CD4-positive, CD25-positive, alpha-beta regulatory T cell (primary cell): ENCODE measurements at regions not wholly inside any gene's neighbourhood (a gene's known extent, or its start where the extent isn't known, plus 50 kb on each side); places are given as distances from the start of the nearest gene placed in this dataset.
"Not testable (repeated sequence)": the region's sequence is repeated elsewhere in the genome, so short reads cannot be mapped to it uniquely, and the experiment has no call there.

Source experiments
- ATAC-seq, 2 donors: fragments of 150-1000 bp; cut with Tn5 transposase; one replicate each; pipeline ENCODE4 v1.10.0; 2021; ENCODE audit warnings: low read depth in 2 of 2, moderate number of reproducible peaks in 2 of 2, moderate library complexity in 1 of 2
- DNase-seq, 3 donors: peaks; one replicate each; pipeline versions ENCODE4 v3.0.0 to v3.0.0-alpha.2; 2012 to 2022; ENCODE audit warnings: mixed read lengths in 1 of 3
- H3K27ac ChIP-seq: one replicate; pipeline ENCODE4 v1.7.0; 2013; ENCODE audit warnings: mild to moderate bottlenecking, low read length; ENCODE audit not compliant: insufficient read depth, poor library complexity, severe bottlenecking
- H3K27me3 ChIP-seq: one replicate; pipeline ENCODE4 v1.7.0; 2013; ENCODE audit warnings: low read length; ENCODE audit not compliant: control insufficient read depth, insufficient read depth
- H3K36me3 ChIP-seq: one replicate; pipeline ENCODE4 v1.7.0; 2013; ENCODE audit warnings: mild to moderate bottlenecking, low read length, moderate library complexity; ENCODE audit not compliant: control insufficient read depth, insufficient read depth
- H3K4me1 ChIP-seq: 2 replicates; pipeline ENCODE4 v1.7.0; 2013; ENCODE audit warnings: mild to moderate bottlenecking, low read length; ENCODE audit not compliant: insufficient read depth, control insufficient read depth, poor library complexity, severe bottlenecking
- H3K4me3 ChIP-seq: one replicate; pipeline ENCODE4 v1.7.0; 2013; ENCODE audit warnings: low read depth, mild to moderate bottlenecking, low read length, moderate library complexity
- H3K9me3 ChIP-seq, 2 experiments: 1 replicate in 1 of 2; 2 replicates in 1 of 2; pipeline ENCODE4 v1.7.0; 2013; ENCODE audit warnings: low read length in 2 of 2, mild to moderate bottlenecking in 1 of 2, moderate library complexity in 1 of 2; ENCODE audit not compliant: control insufficient read depth in 2 of 2
- H3K27ac Mint-ChIP-seq, 3 donors: one replicate each; pipeline ENCODE4 v1.8.0; 2020 to 2022; ENCODE audit warnings: mild to moderate bottlenecking in 3 of 3, mixed read lengths in 3 of 3, moderate library complexity in 2 of 3
- H3K27me3 Mint-ChIP-seq: one replicate; pipeline ENCODE4 v1.8.0; 2022; ENCODE audit warnings: mild to moderate bottlenecking, mixed read lengths
- H3K36me3 Mint-ChIP-seq: one replicate; pipeline ENCODE4 v1.8.0; 2020; ENCODE audit warnings: mixed read lengths
- H3K4me1 Mint-ChIP-seq, 4 donors: one replicate each; pipeline ENCODE4 v1.8.0; 2020 to 2022; ENCODE audit warnings: mixed read lengths in 4 of 4, mild to moderate bottlenecking in 1 of 4
- H3K4me3 Mint-ChIP-seq, 4 donors: one replicate each; pipeline ENCODE4 v1.8.0; 2020 to 2022; ENCODE audit warnings: mild to moderate bottlenecking in 4 of 4, mixed read lengths in 4 of 4, moderate library complexity in 3 of 4
- H3K9me3 Mint-ChIP-seq, 7 donors: one replicate each; pipeline ENCODE4 v1.8.0; 2020 to 2022; ENCODE audit warnings: mixed read lengths in 7 of 7, mild to moderate bottlenecking in 3 of 7, moderate library complexity in 2 of 7

DNA sequence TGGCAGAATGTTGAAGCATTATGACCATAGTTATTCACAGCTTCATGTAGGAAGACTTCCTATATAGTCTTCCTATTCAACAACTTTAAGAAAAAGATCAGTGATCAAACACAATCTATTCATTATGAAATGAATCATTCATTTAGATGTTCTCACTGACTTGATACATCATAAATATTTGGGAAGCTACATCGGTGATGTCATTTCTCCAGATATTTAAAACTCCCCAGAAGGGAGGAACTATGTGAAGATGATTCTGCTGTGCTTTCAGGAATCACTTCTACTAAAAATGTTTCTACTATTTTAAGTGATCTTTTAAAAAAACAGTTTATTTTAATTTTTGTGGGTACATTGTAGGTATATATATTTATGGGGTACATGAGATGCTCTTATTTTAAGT is 316.4 kb downstream of the BCAT1 start:
- no peak for DNase-seq
- peaks cover 0 to 4% (median 0%) of the 10 kb centered on the region in 7 donors for H3K9me3 Mint-ChIP-seq

DNA sequence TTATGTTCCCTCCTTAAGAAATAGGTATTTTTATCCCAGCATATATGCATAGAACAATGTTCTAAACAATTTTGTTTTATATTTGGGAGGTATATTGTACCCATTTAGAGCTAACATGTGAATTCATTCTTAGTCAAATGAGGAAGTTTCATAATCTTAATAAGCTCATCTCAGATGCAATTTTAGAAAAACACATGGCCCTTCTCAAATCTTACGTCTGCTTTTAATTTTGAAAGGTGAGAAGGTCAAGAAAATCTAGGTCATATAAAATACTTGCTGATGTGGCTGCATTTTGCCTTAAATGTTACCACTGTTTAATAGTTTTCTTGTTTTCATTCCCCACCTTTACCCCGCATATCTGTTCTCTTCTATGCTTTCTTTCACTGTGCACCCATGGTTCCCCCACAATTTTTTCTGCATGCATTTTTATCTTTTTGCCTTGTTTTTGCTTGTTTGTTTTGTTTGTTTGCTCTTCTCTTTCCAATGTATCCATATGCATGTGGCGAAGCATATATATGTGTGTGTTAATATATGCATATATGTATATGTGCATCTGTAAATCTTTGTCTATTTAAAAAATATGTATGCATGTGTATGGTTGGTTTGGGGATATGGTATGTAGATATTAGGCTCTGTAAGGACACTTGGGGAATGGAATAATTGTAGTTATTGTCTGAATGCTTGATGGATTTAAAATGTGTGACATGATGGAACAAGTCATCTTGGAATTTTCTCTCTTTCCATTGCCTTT is 317.1 kb downstream of the BCAT1 start:
- H3K36me3 ChIP-seq = no peaks in the 10 kb centered on the region
- H3K27ac Mint-ChIP-seq = no peak overlapping the region
- peaks cover 0 to 4% (median 0%) of the 10 kb centered on the region in 7 donors for H3K9me3 Mint-ChIP-seq
- H3K4me1 Mint-ChIP-seq = no peaks in the 10 kb centered on the region
- DNase-seq = no peak
- no peaks in the 10 kb centered on the region for H3K36me3 Mint-ChIP-seq
- ATAC-seq = no peak
- no peak overlapping the region for H3K4me3 Mint-ChIP-seq
- no peaks in the 10 kb centered on the region for H3K9me3 ChIP-seq
- no peaks in the 10 kb centered on the region for H3K4me1 ChIP-seq
- no peaks in the 10 kb centered on the region for H3K27me3 ChIP-seq
- H3K4me3 ChIP-seq = no peak overlapping the region
- no peaks in the 10 kb centered on the region for H3K27me3 Mint-ChIP-seq
- H3K27ac ChIP-seq = no peak overlapping the region

More for the DNA sequence above, 316.4 kb downstream of the BCAT1 start:
- no peak overlapping the region for H3K4me3 Mint-ChIP-seq
- H3K4me1 ChIP-seq = no peaks in the 10 kb centered on the region
- H3K9me3 ChIP-seq = no peaks in the 10 kb centered on the region
- H3K4me1 Mint-ChIP-seq = no peaks in the 10 kb centered on the region
- no peaks in the 10 kb centered on the region for H3K27me3 ChIP-seq
- H3K27me3 Mint-ChIP-seq = no peaks in the 10 kb centered on the region
- no peaks in the 10 kb centered on the region for H3K36me3 ChIP-seq
- ATAC-seq = no peak
- H3K27ac ChIP-seq = no peak overlapping the region
- no peaks in the 10 kb centered on the region for H3K36me3 Mint-ChIP-seq
- no peak overlapping the region for H3K4me3 ChIP-seq
- no peak overlapping the region for H3K27ac Mint-ChIP-seq

DNA sequence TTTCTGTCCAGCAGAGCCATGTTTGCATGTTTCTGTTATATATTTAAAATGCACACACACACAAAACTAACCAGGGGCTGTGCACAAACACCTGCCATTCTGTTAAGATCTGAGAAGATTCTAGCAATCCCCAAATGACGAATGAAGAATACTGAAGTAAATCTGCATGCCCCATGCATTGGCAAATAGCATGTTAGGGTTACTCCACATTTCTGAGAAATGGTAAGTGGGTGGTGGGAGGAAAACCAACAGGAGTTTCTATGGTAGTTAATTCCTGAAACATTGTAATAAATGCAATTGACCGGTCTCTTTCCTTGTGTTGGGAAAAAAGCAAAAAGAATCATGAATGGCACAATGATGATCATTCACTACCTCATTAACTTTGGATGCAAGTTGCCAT is 318.0 kb downstream of the BCAT1 start:
- H3K36me3 ChIP-seq = no peaks in the 10 kb centered on the region
- H3K27ac ChIP-seq = no peak overlapping the region
- DNase-seq (no peak), ATAC-seq (no peak)
- Mint-ChIP-seq H3K9me3 (peaks cover 0 to 4% (median 0%) of the 10 kb centered on the region in 7 donors), H3K27me3 (no peaks in the 10 kb centered on the region), H3K36me3 (no peaks in the 10 kb centered on the region), H3K4me3 (no peak overlapping the region), H3K4me1 (no peaks in the 10 kb centered on the region), H3K27ac (no peak overlapping the region)
- no peaks in the 10 kb centered on the region for H3K9me3 ChIP-seq
- no peaks in the 10 kb centered on the region for H3K27me3 ChIP-seq
- H3K4me3 ChIP-seq = no peak overlapping the region
- no peaks in the 10 kb centered on the region for H3K4me1 ChIP-seq

GRCh38 chr12:24630446-24630845 is 318.5 kb downstream of the BCAT1 start:
- DNase-seq = no peak
- H3K4me3 ChIP-seq = no peak overlapping the region
- ATAC-seq = no peak
- no peaks in the 10 kb centered on the region for H3K27me3 ChIP-seq
- H3K4me1 ChIP-seq = no peaks in the 10 kb centered on the region
- H3K9me3 Mint-ChIP-seq = peaks cover 0 to 4% (median 0%) of the 10 kb centered on the region in 7 donors
- H3K27ac ChIP-seq = no peak overlapping the region
- H3K36me3 ChIP-seq = no peaks in the 10 kb centered on the region
- H3K4me3 Mint-ChIP-seq = no peak overlapping the region
- no peaks in the 10 kb centered on the region for H3K27me3 Mint-ChIP-seq
- no peak overlapping the region for H3K27ac Mint-ChIP-seq
- no peaks in the 10 kb centered on the region for H3K4me1 Mint-ChIP-seq
- no peaks in the 10 kb centered on the region for H3K9me3 ChIP-seq
- no peaks in the 10 kb centered on the region for H3K36me3 Mint-ChIP-seq

GRCh38 chr12:24625103-24625502 is 323.8 kb downstream of the BCAT1 start:
- Histone ChIP-seq H3K27me3 (no peaks in the 10 kb centered on the region), H3K4me1 (no peaks in the 10 kb centered on the region), H3K9me3 (no peaks in the 10 kb centered on the region), H3K4me3 (no peak overlapping the region), H3K36me3 (no peaks in the 10 kb centered on the region), H3K27ac (no peak overlapping the region)
- H3K9me3 Mint-ChIP-seq = peaks cover 0 to 14% (median 8%) of the 10 kb centered on the region in 7 donors
- H3K4me1 Mint-ChIP-seq = no peaks in the 10 kb centered on the region
- DNase-seq = no peak
- H3K27me3 Mint-ChIP-seq = no peaks in the 10 kb centered on the region
- no peak overlapping the region for H3K27ac Mint-ChIP-seq
- no peaks in the 10 kb centered on the region for H3K36me3 Mint-ChIP-seq
- ATAC-seq = no peak
- no peak overlapping the region for H3K4me3 Mint-ChIP-seq

DNA sequence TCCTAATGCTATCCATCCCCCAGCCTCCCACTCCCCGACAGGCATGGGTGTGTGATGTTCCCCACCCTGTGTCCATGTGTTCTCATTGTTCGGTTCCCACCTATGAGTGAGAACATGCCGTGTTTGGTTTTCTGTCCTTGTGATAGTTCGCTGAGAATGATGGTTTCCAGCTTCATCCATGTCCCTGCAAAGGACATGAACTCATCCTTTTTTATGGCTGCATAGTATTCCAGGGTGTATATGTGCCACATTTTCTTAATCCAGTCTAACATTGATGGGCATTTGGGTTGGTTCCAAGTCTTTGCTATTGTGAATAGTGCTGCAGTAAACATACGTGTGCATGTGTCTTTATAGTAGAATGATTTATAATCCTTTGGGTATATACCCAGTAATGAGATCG is 328.9 kb downstream of the BCAT1 start:
- peaks cover 4 to 14% (median 11%) of the 10 kb centered on the region in 7 donors for H3K9me3 Mint-ChIP-seq
- not testable (repeated sequence) for H3K4me1 Mint-ChIP-seq, H3K27me3 Mint-ChIP-seq, H3K27ac Mint-ChIP-seq, H3K36me3 ChIP-seq, H3K4me3 ChIP-seq, H3K9me3 ChIP-seq, DNase-seq, H3K4me3 Mint-ChIP-seq, H3K4me1 ChIP-seq, ATAC-seq, H3K27ac ChIP-seq, H3K27me3 ChIP-seq, H3K36me3 Mint-ChIP-seq

DNA sequence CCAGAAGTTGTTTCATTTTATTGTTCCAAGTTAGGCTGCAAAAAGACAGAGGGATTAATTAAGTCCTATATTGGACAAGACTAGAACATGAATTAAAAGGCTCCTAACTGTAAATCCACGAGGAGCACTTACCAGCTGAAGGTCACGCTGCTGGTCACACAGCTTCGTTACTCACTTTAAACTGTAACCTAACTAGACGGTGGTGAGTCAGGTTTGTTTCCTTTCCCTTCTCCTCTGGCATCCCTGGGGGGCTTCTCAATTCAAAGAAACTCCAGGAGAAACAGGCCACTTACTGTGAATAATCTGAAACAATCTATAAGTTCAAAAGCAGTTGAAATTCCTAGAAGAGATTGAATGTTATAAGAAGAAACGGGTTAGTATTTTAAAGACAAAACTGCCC is 331.4 kb downstream of the BCAT1 start:
- H3K4me1 Mint-ChIP-seq = no peaks in the 10 kb centered on the region
- no peak overlapping the region for H3K4me3 ChIP-seq
- no peaks in the 10 kb centered on the region for H3K9me3 ChIP-seq
- no peak for DNase-seq
- H3K36me3 ChIP-seq = no peaks in the 10 kb centered on the region
- H3K27ac Mint-ChIP-seq = no peak overlapping the region
- no peak overlapping the region for H3K27ac ChIP-seq
- H3K4me1 ChIP-seq = no peaks in the 10 kb centered on the region
- H3K27me3 Mint-ChIP-seq = no peaks in the 10 kb centered on the region
- no peak for ATAC-seq
- H3K27me3 ChIP-seq = no peaks in the 10 kb centered on the region
- H3K4me3 Mint-ChIP-seq = no peak overlapping the region
- H3K9me3 Mint-ChIP-seq = peaks cover 1 to 12% (median 7%) of the 10 kb centered on the region in 7 donors
- no peaks in the 10 kb centered on the region for H3K36me3 Mint-ChIP-seq

DNA sequence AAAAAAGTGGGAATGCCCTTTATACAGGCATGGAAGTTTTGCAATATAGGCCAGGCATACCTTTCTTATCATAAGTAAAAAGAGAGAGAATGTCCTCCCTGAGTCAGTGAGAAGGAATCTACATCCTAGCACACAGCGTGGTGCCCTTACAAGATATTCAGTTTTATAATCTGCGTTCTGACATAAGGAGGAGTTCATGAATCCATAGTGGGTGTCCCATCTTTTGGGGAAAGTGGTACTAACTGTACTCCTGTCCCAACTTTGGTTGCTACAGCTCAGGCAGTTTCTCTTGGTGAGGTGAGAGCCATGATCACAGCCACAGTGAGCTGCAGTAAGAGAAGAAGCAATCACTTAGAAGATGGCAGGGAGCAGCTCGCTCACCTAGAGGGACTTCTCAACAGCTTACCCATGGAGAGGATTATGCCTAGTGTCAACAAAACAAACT is 332.9 kb downstream of the BCAT1 start:
- Mint-ChIP-seq H3K36me3 (no peaks in the 10 kb centered on the region), H3K4me3 (no peak overlapping the region), H3K27me3 (no peaks in the 10 kb centered on the region), H3K9me3 (peaks cover 0 to 8% (median 3%) of the 10 kb centered on the region in 7 donors), H3K27ac (no peak overlapping the region), H3K4me1 (no peaks in the 10 kb centered on the region)
- Histone ChIP-seq H3K4me3 (no peak overlapping the region), H3K27me3 (no peaks in the 10 kb centered on the region), H3K4me1 (no peaks in the 10 kb centered on the region), H3K9me3 (no peaks in the 10 kb centered on the region), H3K27ac (no peak overlapping the region), H3K36me3 (no peaks in the 10 kb centered on the region)
- DNase-seq (no peak), ATAC-seq (no peak)
